ENCODE measurements at regions not wholly inside any gene's neighbourhood (a gene's known extent, or its start where the extent isn't known, plus 50 kb on each side); places are given as distances from the start of the nearest gene placed in this dataset.

DNA sequence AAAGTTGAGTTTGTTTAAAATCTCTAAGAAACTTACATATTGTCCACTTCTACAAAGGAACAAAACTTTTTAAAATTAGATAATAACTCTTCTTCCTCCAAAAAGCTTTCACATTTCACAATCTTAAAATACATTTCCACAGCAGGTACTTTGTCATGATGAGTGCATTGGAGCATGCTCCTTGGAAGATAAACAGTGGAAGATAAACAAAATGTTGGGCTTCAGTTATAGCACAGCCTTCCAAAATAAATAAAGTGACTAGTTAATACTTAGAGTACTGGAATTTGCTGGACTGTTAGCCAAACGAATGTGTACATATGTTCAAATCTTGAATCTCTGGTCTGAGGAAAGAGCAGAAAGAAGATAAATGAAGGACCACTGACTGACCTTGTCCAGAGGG is 54.9 kb upstream of the PDE5A start:
- intact Hi-C loops (cut with DNase I), result no loop called here
- DNase-seq, result no peak
- Histone ChIP-seq H3K27ac (no peak overlapping the region), H3K36me3 (replicated peaks in 1 of 2) (no peaks in the 10 kb centered on the region), H3K27me3 (no peaks in the 10 kb centered on the region), H3K9me3 (replicated peaks in 1 of 3) (no peaks in the 10 kb centered on the region), H3K4me3 (no peak overlapping the region), H3K4me1 (replicated peaks in 1 of 2) (peaks cover 0 to 5% of the 10 kb centered on the region in 2 donors)
- TF ChIP-seq POLR2A (IDR thresholded peaks at IDR 0.05), result no peak
- TF ChIP-seq, protein P1, sequence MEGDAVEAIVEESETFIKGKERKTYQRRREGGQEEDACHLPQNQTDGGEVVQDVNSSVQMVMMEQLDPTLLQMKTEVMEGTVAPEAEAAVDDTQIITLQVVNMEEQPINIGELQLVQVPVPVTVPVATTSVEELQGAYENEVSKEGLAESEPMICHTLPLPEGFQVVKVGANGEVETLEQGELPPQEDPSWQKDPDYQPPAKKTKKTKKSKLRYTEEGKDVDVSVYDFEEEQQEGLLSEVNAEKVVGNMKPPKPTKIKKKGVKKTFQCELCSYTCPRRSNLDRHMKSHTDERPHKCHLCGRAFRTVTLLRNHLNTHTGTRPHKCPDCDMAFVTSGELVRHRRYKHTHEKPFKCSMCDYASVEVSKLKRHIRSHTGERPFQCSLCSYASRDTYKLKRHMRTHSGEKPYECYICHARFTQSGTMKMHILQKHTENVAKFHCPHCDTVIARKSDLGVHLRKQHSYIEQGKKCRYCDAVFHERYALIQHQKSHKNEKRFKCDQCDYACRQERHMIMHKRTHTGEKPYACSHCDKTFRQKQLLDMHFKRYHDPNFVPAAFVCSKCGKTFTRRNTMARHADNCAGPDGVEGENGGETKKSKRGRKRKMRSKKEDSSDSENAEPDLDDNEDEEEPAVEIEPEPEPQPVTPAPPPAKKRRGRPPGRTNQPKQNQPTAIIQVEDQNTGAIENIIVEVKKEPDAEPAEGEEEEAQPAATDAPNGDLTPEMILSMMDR (IDR thresholded peaks at IDR 0.05), result no peak
- WGBS, 4 donors, result 30 to 39% (median 35%) methylated on average over 1 of the region's 1 CpG

GRCh38 chr4:119682099-119682498 is 53.5 kb upstream of the PDE5A start:
- H3K9me3 ChIP-seq (replicated peaks in 1 of 3), result no peaks in the 10 kb centered on the region
- no peaks in the 10 kb centered on the region for H3K27me3 ChIP-seq
- H3K4me1 ChIP-seq (replicated peaks in 1 of 2), result peaks cover 0 to 10% of the 10 kb centered on the region in 2 donors
- no peak overlapping the region for H3K27ac ChIP-seq
- no peak overlapping the region for H3K4me3 ChIP-seq
- H3K36me3 ChIP-seq (replicated peaks in 1 of 2), result no peaks in the 10 kb centered on the region
- TF ChIP-seq POLR2A (IDR thresholded peaks at IDR 0.05), result no peak
- TF ChIP-seq, protein P1 (IDR thresholded peaks at IDR 0.05), result no peak
- 82 to 91% (median 89%) methylated on average over 2 of the region's 2 CpGs for WGBS, 4 donors
- no peak for DNase-seq
- intact Hi-C loops (cut with DNase I), result no loop called here

- 4 to 15% (median 9%) methylated on average over 3 of the region's 3 CpGs for WGBS, 4 donors
- peaks cover 0 to 10% of the 10 kb centered on the region in 2 donors for H3K4me1 ChIP-seq (replicated peaks in 1 of 2)
- H3K36me3 ChIP-seq (replicated peaks in 1 of 2), result no peaks in the 10 kb centered on the region
- no peak for DNase-seq
- peak overlapping the region in 1 of 5 donors; percentile 23 for H3K27ac ChIP-seq
- intact Hi-C loops (cut with DNase I), result no loop called here
- peak overlapping the region in 1 of 4 donors; percentile 37 for H3K4me3 ChIP-seq
- H3K27me3 ChIP-seq, result no peaks in the 10 kb centered on the region
- no peak for TF ChIP-seq POLR2A (IDR thresholded peaks at IDR 0.05)
- TF ChIP-seq, protein P1 (IDR thresholded peaks at IDR 0.05), result no peak
- no peaks in the 10 kb centered on the region for H3K9me3 ChIP-seq (replicated peaks in 1 of 3)
These were observed 50.6 kb upstream of the PDE5A start for GRCh38 chr4:119679251-119679650.

DNA sequence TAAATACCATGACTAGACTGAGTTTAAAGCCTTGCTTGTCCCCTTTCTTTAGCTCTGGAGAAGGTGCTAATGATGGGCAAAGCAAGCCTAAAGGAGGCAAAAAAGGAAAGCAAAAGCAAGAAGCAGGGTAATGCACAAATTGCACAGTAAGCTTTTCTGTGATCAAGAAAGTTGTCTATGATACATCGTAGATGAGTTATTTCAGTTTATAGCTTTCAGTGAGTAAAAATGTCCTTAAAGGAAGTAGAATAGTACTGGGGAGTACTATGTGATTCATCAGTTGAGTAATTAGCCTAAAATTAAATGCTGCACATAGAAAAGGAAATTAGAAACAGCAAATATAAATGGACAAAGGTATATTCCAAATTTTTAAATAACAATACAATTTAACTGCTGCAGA is 50.2 kb upstream of the PDE5A start:
- Histone ChIP-seq H3K36me3 (replicated peaks in 1 of 2) (no peaks in the 10 kb centered on the region), H3K27me3 (no peaks in the 10 kb centered on the region), H3K4me3 (peak overlapping the region in 1 of 4 donors; percentile 37), H3K9me3 (replicated peaks in 1 of 3) (no peaks in the 10 kb centered on the region), H3K27ac (peak overlapping the region in 1 of 5 donors; percentile 23), H3K4me1 (replicated peaks in 1 of 2) (peaks cover 0 to 10% of the 10 kb centered on the region in 2 donors)
- intact Hi-C loops (cut with DNase I), result no loop called here
- WGBS, 4 donors, result 25 to 50% (median 30%) methylated on average over 1 of the region's 1 CpG
- DNase-seq, result no peak
- TF ChIP-seq, protein P1 (IDR thresholded peaks at IDR 0.05), result no peak
- no peak for TF ChIP-seq POLR2A (IDR thresholded peaks at IDR 0.05)

Small RNA genes lying in the stretch of these regions (small RNA-seq; reads per million reads assigned to genes)
- 0 reads per million in 2 donors for gene RF00019

All from adrenal gland (tissue), 9 donors.